Keratinocyte (primary cell): ENCODE measurements at regions not wholly inside any gene's neighbourhood (a gene's known extent, or its start where the extent isn't known, plus 50 kb on each side); places are given as distances from the start of the nearest gene placed in this dataset.

Source experiments
- DNase-seq: peaks from one replicate; pipeline ENCODE4 v3.0.0-alpha.2; 2011; ENCODE audit warnings: low read depth, missing footprints, low spot score
- FAIRE-seq: peaks from 2 replicates; lab custom pipeline; 2011; peaks lifted over from hg19 to GRCh38; lab: Jason Lieb, UNC
- H2AFZ ChIP-seq: 2 replicates; pipeline ENCODE4 v1.6.0; 2012; ENCODE audit warnings: low read length, control low read depth, inconsistent platforms; ENCODE audit not compliant: control insufficient read depth
- H3K27ac ChIP-seq: 2 replicates; pipeline ENCODE4 v1.5.1; 2011; ENCODE audit warnings: low read length; ENCODE audit not compliant: control insufficient read depth, insufficient read depth
- H3K27me3 ChIP-seq: 3 replicates; pipeline ENCODE4 v1.6.0; 2011; ENCODE audit warnings: low read length; ENCODE audit not compliant: control insufficient read depth, insufficient read depth; ENCODE audit errors: extremely low read depth
- H3K36me3 ChIP-seq, 2 experiments: 2 replicates in 1 of 2; 3 replicates in 1 of 2; pipeline ENCODE4 v1.5.1; 2011; ENCODE audit warnings: low read length in 2 of 2, mild to moderate bottlenecking in 1 of 2; ENCODE audit not compliant: control insufficient read depth in 2 of 2, insufficient read depth in 2 of 2; ENCODE audit errors: extremely low read depth in 1 of 2
- H3K4me1 ChIP-seq: 3 replicates; pipeline ENCODE4 v1.5.1; 2011; ENCODE audit warnings: low read length; ENCODE audit not compliant: control insufficient read depth, insufficient read depth; ENCODE audit errors: extremely low read depth
- H3K4me2 ChIP-seq: 3 replicates; pipeline ENCODE4 v1.6.0; 2011; ENCODE audit warnings: low read depth, low read length; ENCODE audit not compliant: control insufficient read depth, insufficient read depth; ENCODE audit errors: extremely low read depth
- H3K4me3 ChIP-seq, 3 experiments: fragments of 200-600 bp in 1 of 3; sonication (generic) in 1 of 3; 2 replicates in 2 of 3; 3 replicates in 1 of 3; pipeline ENCODE4 v1.5.1; 2011 to 2016; ENCODE audit warnings: low read length in 3 of 3, mild to moderate bottlenecking in 3 of 3, control low read depth in 2 of 3, inconsistent platforms in 1 of 3, low read depth in 1 of 3, mixed read lengths in 1 of 3, mixed run types in 1 of 3, moderate library complexity in 1 of 3; ENCODE audit not compliant: control insufficient read depth in 2 of 3, insufficient read depth in 2 of 3; ENCODE audit errors: extremely low read depth in 1 of 3
- H3K79me2 ChIP-seq: 2 replicates; pipeline ENCODE4 v1.6.0; 2012; ENCODE audit warnings: low read length; ENCODE audit not compliant: control insufficient read depth, insufficient read depth
- H3K9ac ChIP-seq: 3 replicates; pipeline ENCODE4 v1.6.0; 2011; ENCODE audit warnings: low read length; ENCODE audit not compliant: control insufficient read depth, insufficient read depth; ENCODE audit errors: extremely low read depth
- H3K9me1 ChIP-seq: 3 replicates; pipeline ENCODE4 v1.6.0; 2011; ENCODE audit warnings: low read length; ENCODE audit not compliant: control insufficient read depth, insufficient read depth; ENCODE audit errors: extremely low read depth
- H3K9me3 ChIP-seq: 2 replicates; pipeline ENCODE4 v1.5.1; 2012; ENCODE audit warnings: low read depth, low read length; ENCODE audit not compliant: control insufficient read depth
- H4K20me1 ChIP-seq: 3 replicates; pipeline ENCODE4 v1.6.0; 2011; ENCODE audit warnings: low read length; ENCODE audit not compliant: control insufficient read depth, insufficient read depth; ENCODE audit errors: extremely low read depth
- EZH2 ChIP-seq: IDR thresholded peaks from one replicate; pipeline ENCODE4 v1.6.1; 2012; ENCODE audit warnings: inconsistent platforms, mild to moderate bottlenecking, low read length, moderate library complexity
- dilution Hi-C: fragments of 300-500 bp; cut with MboI; formaldehyde crosslinking; loops from one replicate; pipeline ENCODE4 v1.7.0; 2020; ENCODE audit warnings: low sequenced_read_pairs; ENCODE audit not compliant: extremely low pct_ligation_motif_present
- TF ChIP-seq, protein P1 (sequence below), 3 experiments: IDR thresholded peaks in 1 of 3; conservative IDR thresholded peaks in 1 of 3; optimal IDR thresholded peaks in 1 of 3; 2 replicates in 2 of 3; 3 replicates in 1 of 3; pipeline versions ENCODE3 to v1.5.1; 2011; ENCODE audit warnings: low read length in 3 of 3, mild to moderate bottlenecking in 3 of 3, moderate library complexity in 2 of 3, control low read depth in 1 of 3, inconsistent platforms in 1 of 3; ENCODE audit not compliant: insufficient read depth in 2 of 3; ENCODE audit errors: extremely low read depth in 1 of 3

GRCh38 chr12:38465020-38465419 is 148.4 kb downstream of the ALG10B start:
- Histone ChIP-seq H3K9ac (no peak overlapping the region), H3K36me3 (no peaks in the 10 kb centered on the region), H3K27ac (no peak overlapping the region), H2AFZ (no peak overlapping the region), H3K27me3 (no peaks in the 10 kb centered on the region), H3K9me3 (no peaks in the 10 kb centered on the region), H3K4me1 (no peaks in the 10 kb centered on the region), H4K20me1 (no peaks in the 10 kb centered on the region), H3K4me3 (no peak overlapping the region), H3K4me2 (no peak overlapping the region), H3K79me2 (no peaks in the 10 kb centered on the region), H3K9me1 (no peaks in the 10 kb centered on the region)
- TF ChIP-seq, protein P1, sequence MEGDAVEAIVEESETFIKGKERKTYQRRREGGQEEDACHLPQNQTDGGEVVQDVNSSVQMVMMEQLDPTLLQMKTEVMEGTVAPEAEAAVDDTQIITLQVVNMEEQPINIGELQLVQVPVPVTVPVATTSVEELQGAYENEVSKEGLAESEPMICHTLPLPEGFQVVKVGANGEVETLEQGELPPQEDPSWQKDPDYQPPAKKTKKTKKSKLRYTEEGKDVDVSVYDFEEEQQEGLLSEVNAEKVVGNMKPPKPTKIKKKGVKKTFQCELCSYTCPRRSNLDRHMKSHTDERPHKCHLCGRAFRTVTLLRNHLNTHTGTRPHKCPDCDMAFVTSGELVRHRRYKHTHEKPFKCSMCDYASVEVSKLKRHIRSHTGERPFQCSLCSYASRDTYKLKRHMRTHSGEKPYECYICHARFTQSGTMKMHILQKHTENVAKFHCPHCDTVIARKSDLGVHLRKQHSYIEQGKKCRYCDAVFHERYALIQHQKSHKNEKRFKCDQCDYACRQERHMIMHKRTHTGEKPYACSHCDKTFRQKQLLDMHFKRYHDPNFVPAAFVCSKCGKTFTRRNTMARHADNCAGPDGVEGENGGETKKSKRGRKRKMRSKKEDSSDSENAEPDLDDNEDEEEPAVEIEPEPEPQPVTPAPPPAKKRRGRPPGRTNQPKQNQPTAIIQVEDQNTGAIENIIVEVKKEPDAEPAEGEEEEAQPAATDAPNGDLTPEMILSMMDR (optimal IDR thresholded peaks at IDR 0.05 in 1 of 3, IDR thresholded peaks at IDR 0.05 in 1 of 3, conservative IDR thresholded peaks at IDR 0.05 in 1 of 3; ENCODE audit: extremely low read depth in 1 of 3, insufficient read depth in 2 of 3, low read length in 3 of 3) = no peak
- TF ChIP-seq EZH2 = no peak
- no peak for DNase-seq
- dilution Hi-C loops = no loop called here
- FAIRE-seq = no peak

DNA sequence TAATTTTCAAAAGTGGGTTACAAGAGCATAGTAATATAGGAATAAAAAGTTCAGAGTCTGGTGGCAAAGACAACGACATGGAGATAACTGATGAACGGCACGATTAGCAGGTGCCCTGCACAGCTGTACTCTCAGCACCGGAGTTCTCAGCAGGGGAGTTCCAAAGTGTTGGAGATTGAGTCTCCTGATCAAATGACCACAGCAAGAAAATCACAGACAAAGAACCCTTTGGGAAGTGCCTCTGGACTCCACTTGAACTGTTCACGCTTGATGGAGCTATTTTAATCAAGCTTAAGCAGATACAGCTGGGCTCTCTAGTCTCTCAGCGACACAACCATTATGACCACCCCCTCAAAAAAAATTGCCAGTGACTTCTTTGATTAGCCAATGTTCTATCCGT is 153.1 kb downstream of the ALG10B start:
- H3K9me3 ChIP-seq = no peaks in the 10 kb centered on the region
- DNase-seq = no peak
- no peak overlapping the region for H3K4me3 ChIP-seq
- dilution Hi-C loops = no loop called here
- H3K4me2 ChIP-seq = no peak overlapping the region
- no peak for FAIRE-seq
- no peaks in the 10 kb centered on the region for H3K4me1 ChIP-seq
- H2AFZ ChIP-seq = no peak overlapping the region
- H3K9ac ChIP-seq = no peak overlapping the region
- H4K20me1 ChIP-seq = no peaks in the 10 kb centered on the region
- H3K9me1 ChIP-seq = no peaks in the 10 kb centered on the region
- TF ChIP-seq, protein P1 (optimal IDR thresholded peaks at IDR 0.05 in 1 of 3, IDR thresholded peaks at IDR 0.05 in 1 of 3, conservative IDR thresholded peaks at IDR 0.05 in 1 of 3; ENCODE audit: extremely low read depth in 1 of 3, insufficient read depth in 2 of 3, low read length in 3 of 3) = no peak
- TF ChIP-seq EZH2 = no peak
- no peaks in the 10 kb centered on the region for H3K27me3 ChIP-seq
- no peak overlapping the region for H3K27ac ChIP-seq
- no peaks in the 10 kb centered on the region for H3K36me3 ChIP-seq
- H3K79me2 ChIP-seq = no peaks in the 10 kb centered on the region
